Hepatic stellate cell (primary cell): ENCODE measurements at regions not wholly inside any gene's neighbourhood (a gene's known extent, or its start where the extent isn't known, plus 50 kb on each side); places are given as distances from the start of the nearest gene placed in this dataset.

Source experiments
- DNase-seq: peaks from one replicate; pipeline ENCODE4 v3.0.0; 2011; ENCODE audit warnings: low spot score

DNA sequence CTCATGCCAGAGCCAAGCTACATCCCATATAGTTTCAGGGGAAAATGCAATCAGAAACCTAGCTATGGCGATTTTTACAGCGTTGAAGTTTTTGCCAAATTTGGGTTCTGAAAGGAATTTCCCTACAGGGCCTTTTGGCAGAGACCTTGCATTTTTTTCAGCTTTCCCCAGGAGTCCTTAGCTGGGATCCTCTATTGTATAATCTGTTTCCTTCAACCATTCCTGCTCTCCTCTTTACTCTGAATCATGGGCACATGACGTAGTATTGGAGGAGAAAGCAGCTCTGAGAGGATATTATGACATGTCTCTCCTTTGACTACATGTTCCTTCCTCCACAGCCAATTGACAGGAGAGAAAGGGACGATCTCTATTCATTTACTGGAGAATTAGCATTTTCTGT, 118.5 kb upstream of the ERCC6L2 start:
- DNase-seq = peak; percentile 57

DNA sequence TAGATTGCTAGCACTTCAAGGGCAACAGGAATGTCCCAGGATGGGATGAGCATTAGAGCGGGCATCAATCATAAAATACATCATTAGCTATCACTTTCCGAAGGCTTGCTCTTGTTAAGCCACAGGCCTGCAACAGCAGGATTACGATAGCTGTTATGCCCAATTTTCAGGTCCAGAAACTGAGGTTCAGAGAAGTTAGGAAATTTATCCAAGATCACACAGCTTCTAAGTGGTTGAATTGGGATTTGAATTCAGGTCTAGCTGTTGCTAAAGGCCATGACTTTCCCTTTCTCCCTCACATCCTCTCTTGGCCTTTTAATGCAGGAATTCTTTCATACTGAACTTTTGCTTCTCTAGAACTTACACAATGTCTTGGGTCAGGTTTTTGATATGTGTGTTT, 119.4 kb upstream of the ERCC6L2 start:
- DNase-seq = no peak

DNA sequence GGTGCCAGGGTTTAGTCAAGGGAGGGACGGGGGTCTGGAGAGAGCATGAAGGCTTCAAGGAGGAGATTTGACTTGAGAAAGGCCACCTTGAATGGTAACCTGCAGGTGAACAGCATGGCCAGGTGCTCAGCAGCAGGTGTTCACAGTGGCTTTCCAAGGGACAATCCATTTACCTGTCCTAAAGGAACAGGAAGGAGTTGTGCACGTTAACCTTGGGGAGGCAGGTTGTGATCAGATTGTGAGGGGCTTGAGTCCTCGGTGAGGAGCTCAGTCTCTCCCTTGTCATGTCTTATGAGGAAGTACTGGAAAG, 120.1 kb upstream of the ERCC6L2 start:
- DNase-seq = no peak

DNA sequence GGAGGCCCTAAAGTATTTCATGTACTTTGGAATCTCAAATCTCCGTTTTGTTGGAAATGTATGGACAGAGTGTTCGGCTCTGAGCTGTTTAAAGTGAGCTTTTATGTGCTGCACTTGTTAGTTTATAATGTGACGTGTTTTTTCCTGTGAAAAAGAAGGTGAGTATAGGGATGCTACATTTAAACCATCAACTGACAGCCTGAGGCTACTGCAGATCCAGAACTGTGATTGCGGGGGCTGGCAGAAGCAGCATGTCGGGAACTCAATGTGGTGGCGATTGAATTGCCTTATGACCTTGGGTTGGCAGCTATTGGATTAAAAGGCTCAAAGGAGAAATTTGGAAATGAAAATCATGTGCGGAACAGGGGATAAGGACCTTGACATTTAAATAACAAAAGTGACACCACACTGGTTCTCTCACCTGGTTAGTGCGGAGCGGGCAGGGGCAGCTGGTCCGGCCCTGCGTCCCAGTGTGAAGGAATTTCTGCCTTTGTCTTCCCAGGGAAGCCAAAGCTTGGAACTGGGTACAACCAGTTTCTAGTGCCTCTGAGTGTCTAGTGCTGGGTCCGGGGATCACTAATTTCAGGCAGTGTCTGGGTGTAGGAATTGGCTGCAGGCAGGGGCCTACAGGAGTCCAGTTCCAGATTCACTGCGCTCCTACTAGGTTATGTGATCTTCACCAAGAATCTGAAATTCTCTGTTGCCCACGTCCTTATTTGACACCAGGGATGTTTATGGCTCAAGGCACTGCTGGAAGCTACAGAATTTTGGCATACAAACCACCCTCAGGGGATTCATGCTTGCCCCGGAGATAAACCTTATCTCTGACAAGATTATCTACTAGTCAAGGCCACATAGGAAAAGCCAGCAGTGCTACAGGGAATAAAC, 120.7 kb upstream of the ERCC6L2 start:
- no peak for DNase-seq

DNA sequence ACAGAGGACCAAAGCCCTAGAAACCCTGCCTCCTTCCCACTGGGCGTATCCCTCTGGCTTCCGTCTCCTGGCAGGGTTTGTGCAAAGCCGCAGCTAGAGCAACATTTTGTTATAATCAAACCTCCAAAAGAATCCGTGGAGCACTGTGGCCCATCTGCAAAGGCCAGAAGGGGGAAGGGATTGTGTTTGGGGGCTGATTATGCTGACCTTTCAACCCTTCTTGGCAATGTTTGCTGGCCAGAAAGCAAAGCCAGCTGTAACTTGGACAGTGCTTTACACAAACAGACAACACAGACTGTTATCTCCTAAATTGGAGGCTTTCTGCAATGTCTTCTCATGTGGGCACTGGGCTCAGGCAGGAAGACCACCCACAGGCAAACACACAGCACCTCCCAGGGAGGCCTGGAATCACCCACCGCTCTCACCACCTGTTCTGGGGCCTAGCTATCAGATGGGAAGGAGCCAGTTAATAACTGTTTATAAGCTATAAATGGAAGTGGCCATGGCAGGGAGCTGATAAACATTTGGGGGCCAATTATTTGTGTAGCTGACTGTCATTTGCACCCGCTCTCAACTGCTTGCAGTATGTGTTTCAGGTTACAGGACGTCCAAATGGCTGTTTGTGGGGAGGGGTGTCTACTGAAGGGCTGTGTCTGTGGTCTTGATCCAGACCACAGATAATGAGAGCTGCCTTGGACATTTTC, 121.6 kb upstream of the ERCC6L2 start:
- DNase-seq = no peak

DNA sequence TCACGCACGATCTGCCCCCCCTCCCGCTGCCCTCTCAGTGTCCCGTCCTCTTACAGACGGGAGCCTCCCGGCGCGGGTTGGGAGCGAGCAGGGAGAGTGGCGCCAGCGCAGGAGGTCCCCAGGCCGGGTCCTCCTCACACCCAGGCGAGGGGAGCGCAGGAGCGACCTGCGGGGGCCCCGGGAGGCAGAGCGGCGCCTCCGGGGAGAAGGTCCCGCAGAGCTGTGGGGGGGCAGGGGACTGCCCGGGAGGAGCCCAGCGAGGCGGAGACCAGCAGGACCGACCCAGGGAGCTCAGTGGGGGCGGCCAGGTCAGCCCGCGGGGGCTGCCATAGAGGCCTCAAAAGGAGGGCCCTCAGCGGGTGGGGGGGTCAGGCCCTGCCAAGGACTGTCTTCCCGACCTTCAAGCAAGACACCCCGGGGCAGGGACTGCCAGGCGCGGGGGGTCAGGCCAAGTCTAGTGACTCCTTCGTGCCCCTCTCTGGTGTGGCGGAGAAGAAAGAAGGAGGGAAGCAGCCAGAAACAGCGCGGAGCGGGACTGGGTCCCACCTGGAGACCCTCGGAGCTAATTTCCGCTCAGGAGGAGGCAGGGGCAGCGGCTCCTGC, 123.3 kb upstream of the ERCC6L2 start:
- DNase-seq = no peak

DNA sequence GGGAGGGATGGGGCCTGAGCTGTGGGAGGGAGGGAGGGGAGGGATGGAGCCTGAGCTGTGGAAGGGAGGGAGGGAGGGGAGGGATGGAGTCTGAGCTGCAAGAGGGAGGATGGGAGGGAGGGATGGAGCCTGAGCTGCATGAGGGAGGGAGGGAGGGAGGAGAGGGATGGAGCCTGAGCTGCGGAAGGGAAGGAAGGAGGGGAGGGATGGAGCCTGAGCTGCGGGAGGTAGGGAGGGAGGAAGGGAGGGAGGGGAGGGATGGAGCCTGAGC, 124.0 kb upstream of the ERCC6L2 start:
- DNase-seq = no peak

DNA sequence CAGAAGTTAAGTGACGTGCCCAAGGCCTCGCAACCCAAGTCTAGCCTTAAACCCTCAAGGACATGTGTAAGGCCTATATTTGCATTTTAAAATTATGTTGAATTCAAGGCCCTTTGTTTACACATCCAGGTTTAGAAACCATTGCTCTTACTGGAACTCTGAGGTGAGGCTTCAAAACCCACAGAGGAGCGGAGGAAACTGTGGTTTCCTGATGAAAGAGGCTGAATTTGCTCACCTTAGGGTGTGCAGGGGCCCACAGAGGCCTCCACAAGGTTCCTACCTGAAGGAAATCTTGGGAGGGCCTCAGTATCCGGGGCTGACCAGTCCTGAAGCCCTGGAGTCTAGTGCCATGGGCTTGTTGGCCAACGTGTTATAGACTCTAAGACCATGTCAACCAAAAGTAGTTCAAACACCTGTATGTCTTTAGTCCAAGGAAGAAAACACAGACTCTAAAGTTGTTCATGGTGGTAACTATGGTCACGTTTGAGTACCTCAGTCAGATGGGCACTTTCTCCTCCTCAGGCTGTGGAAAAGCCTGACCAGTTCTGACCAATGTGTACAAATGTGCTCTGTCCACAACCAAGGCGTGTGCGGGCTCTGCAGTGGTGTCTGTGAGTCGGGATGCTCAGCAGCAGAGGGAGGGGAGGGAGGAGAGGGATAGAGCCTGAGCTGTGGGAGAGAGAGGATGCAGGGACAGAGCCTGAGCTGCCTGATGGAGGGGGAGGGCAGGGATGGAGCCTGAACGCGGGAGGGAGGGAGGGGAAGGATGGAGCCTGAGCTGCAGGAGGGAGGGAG, 124.6 kb upstream of the ERCC6L2 start:
- no peak for DNase-seq

DNA sequence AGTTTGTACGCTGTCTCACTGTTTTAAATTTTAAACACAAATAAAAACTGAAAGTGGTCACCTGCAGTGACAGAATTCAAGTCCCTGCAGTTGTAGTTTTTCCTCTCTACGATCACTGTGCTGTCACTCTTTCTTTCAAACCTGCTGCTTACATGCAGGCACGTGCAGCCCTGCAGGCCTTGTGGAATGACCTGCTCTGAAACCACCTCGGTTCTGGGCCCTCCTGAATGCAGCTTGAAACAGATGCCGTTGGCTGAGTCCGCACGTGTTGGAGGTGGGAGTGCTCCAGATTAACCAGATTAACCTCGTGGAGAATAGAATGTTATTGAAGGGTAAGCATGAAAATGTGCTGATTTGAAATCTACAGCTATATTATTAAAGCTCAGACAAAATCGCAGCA, 126.0 kb upstream of the ERCC6L2 start:
- no peak for DNase-seq

DNA sequence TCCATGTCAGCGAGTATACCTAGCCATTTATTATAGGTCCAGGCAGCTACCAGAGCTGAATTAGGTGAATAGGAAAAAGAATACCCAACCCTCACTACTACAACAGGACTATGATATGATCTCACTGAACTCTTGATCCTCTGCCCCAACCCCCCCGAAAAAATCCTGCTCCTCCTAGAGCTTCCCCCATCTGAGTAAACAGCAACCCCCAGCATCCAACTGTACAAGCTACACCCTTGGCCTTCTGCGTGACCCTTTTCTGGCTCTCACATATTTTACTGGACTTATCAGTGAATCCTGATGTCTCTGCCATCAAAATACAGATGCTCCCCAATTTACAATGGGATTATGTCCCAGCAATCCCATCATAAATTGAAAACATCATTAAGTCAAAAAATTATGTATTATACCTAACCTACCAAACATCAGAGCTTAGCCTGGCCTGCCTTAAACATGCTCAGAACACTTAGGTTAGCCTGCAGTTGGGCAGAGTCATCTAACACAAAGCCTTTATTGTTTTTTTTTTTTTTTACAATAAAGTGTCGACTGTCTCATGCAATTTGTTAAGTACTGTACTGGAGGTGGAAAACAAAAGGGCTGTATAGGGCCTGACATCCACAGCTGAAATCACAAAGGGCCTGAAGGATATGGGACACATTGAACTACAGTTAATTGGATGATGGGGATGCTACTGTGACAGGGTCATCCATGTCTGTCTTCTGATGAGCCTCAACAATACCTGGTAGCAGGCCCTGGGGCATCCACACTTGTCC, 128.9 kb upstream of the ERCC6L2 start:
- DNase-seq = no peak

DNA sequence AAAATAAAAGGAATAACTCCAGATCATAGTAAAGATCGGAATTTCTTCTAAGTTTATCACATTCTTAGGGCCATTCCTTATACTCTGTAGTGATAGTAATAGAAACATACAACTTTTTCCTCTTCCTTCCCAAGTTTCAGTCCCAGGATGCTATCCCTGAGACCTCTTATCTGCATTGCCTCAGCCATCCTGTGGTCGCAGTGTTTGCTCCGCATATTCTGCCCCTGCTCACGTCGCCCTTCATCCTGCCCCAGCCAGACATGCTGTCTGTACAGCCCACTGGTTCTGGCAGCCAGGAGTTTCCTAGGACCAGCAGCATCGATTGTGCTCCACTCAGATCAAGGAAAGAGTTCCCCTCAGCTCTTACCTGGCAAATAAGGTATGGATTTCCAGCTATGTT, 132.7 kb upstream of the ERCC6L2 start:
- no peak for DNase-seq

DNA sequence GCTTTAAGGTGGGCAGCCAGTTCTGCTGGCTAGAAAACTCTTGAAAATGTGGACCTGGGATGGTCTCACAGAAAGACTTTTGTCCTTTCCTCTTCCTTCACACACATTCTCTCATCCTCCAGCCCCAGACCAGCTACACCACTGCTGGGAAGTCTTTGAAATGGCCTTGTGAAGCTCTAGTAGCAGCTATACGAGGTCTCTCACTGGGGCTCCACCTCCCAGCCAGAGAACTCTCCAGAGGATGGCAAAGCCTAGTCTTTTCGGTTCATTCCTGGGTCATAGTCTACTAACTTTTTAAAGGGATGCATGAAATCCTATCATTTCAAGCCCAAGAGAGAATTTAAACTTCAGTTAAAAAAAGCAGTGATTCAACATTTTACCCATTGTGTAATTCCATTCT, 133.9 kb upstream of the ERCC6L2 start:
- no peak for DNase-seq

DNA sequence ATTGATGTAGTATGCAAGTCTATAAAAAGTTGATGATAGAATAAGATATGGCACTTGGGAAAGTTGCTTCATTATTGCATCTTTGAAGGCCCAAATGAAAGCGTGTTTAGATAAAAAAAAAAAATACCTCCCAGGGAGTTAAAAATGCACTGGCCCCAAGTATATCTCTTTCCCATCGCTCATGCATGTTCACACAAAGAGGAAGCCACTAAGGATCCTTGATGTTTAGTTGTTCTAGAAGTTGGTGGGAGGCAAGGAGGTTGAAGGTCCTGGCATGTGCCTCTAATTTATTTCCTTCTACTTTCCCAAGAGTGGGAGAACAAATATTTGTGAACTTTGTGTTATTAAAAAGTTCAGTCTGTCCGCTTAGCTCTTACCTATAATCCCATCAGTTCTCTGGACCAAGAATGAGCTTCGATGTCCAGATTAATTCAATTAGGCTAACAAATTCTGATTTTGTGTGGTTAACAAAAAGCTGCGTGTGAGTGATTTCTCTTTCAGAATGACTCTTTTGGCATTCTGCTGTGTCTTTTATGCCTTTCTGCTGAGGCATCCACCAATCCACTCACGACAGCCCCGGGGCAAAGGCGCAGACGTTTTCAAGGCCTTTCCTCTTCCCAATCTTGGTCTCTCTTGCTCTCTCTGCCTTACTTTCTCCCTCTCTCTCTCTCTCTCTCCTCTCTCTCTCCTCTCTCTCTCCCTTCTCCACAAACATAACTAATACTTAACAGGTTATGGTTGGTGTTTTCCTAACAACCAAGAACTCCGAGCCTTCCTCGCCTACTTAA, 135.1 kb upstream of the ERCC6L2 start:
- no peak for DNase-seq

DNA sequence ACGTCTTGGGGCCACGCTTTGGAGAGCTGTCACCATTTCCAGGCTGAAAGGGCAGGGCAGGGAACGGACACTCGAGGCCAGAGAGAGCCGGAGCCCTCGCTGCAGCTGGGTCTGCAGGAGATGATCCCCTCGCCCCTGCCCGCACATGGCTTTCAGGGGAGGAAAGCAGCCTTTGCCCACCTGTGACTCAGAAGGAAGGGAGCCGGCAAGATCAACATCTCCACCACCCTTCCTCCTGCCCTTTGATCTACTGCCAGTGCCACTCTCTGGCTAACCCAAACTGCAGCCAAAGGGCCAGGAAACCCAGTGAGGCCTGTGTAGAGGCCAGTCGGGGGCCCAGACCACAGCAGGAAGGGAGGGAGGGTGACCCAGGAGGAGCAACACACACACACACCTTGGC, 137.1 kb upstream of the ERCC6L2 start:
- no peak for DNase-seq

DNA sequence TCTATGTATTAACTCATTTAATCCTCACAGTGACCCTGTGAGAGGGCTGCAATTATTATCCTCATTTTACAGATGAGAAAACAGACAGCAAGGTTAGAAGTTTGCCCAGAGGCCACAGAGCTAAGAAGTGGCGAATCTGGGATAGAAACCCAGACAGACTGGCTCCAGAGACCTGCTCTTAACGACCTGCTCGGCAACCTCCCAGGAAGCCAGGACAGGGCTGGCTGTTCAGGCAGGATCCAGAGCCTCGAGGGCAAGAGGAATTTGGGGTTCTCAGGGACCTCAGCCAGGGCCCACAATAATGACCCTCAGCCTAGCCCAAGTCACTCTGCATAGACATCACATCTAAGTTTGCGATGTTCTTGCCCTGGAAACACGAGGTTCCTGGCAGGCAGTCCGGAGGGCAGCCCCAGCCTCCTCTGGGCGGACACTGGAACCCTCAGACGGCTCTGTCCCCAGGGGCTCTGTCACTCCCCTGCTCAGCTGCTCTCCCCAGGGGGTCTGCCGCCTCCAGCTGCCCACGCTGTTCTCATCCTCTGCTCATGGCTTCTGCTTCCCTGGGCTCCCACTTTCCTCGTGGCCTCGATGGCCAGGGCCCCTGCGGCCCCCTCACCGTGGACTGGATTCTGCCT, 138.5 kb upstream of the ERCC6L2 start:
- DNase-seq = no peak

DNA sequence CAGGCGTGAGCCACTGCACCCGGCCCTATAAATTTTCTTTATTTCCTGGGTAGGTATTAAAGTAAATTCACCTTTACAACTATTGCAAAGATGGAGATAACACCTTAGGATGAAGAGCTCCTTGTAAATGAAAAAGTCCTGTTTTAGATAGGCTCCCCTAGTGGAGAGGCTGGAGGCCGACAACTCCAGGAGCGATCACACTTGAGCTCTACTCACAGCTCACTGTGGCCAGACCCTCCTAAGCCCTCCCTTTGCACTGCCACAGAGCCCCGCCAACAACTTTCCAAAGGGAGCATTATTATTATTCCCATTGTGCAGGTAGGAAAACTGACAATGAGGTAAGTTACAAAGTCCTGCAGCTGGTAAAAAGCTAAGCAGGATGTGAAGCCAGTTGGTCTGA, 139.1 kb upstream of the ERCC6L2 start:
- no peak for DNase-seq

DNA sequence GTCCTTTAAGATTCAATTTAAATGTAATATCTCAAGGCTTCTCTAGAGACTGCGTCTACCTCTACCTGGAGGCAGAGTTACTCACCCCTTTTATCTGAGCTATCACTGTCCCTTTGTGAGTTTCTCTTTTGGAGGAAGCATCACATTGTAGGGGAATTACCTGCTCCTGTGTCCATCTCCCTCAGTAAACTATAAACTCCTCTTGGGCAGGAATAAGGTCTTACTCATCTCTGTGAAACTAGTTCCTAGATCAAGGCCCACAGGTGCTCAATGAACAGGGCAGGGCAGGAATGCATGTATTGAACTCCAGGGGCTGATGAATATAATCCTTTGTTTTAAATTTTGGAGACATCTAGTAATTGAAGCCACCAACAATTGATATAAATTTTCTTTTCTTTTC, 139.8 kb upstream of the ERCC6L2 start:
- no peak for DNase-seq

DNA sequence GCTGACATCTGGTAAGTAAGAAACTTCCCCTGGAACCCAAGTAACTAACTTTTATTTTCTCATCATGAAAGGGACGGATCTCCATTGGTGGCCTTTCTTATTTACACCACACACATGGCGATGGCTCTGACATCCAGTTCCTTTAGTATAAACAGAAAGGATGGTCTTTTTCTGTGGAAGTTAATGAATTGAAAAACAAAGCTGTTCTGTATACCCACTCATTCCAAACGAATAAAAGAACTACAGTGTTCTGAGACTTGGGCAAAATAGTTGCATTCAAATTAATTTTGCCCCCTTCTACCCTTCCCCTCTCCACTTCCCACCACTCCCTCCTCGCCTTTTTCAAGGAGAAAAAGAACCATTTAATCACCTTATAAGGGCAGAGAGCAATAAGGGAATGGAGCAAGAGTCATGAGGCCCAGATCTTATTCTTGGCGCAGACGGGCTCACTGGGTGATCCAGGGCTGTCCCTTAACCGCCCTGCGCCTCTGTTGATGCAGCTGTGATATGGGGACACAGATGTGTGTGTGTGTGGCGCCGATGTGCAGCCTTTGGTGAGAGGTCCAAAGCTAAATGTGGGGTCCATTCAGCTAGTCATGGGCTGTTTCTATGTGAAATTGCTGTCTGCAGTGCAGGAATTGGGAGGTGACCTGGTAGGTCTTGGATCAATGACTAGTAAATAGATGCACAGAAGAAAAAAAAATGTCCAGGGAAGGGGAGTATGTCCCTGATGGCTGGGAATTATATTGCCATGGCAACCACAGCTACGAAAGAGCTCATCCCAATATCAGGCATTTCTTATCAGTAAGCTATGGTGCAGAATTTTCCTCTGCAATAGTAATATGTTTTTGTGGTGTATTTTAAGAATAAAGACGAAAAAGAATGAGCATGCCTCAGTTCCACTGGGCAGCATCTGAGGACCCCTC, 141.5 kb upstream of the ERCC6L2 start:
- no peak for DNase-seq

DNA sequence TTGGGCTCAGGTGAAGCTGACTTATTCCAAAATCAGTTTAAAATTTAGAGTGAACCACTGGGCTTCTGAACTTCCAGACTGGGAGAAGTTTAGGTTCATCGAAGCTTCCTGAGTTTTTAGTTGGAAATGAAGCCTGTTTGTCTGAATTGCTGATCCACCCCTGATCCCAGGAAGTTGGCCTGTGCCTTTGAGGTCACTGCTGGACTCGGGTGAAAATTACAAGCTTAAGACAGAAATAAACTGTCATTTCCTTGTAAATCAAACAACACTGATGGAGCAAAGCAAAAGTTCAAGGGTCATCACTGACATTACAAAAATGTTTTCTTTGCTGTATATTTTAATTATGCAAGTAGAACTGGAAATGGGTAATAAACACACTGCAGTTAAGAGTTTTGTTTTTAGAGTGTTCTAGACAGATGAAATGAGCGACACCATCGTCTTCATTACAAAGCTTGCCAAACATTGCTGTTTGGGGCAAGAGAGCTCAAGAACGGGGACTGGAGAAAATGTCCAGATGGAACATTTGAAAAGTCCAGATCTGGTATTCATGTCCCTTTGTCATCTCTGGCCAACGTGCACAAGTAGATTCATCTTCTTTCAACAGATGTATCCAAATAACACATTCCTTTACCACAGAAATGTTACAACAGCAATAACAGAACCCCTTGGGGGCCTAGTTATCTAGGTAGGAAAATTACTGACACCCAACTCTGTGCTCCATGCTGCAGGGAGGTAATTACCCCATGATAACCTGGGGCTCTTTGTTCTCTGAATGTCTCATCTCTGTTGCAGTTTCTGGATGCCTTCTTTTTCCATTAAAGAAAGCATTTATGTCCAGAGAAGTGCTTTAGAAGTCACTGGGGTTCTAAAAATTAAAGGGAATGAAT, 142.4 kb upstream of the ERCC6L2 start:
- DNase-seq = no peak
